SH-SY5Y (cell line): ENCODE measurements at regions not wholly inside any gene's neighbourhood (a gene's known extent, or its start where the extent isn't known, plus 50 kb on each side); places are given as distances from the start of the nearest gene placed in this dataset.

ENCODE experiments used
- GATA2 ChIP-seq: IDR thresholded peaks from 2 replicates; pipeline ENCODE4 v1.6.1; 2011; ENCODE audit warnings: mild to moderate bottlenecking, low read depth, low read length
- GATA3 ChIP-seq: IDR thresholded peaks from 2 replicates; pipeline ENCODE4 v1.6.1; 2011; ENCODE audit warnings: low read depth, mild to moderate bottlenecking, low read length, moderate library complexity

DNA sequence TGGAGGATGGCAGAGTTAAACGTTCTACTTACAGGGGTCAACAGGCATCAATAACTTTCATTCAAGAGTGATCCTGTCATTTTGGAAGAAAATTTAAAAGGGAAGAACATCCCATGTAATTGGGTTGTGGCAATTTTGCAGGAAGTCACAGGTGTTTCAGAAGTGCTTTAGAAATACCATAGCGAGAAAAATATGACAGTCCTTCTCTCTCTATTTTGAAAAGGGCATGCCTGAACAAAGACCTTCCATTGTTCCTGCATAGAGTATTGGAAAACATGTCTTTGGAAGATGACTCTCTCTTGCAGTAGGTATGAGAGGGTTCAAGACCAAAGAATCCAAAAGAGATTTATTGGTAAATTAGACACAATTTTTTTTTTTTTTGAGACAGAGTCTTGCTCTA is 81.8 kb upstream of the SERTAD2 start:
- TF ChIP-seq GATA2 (no peak), GATA3 (no peak)
